Left lung (tissue), 4 donors: ENCODE measurements at regions not wholly inside any gene's neighbourhood (a gene's known extent, or its start where the extent isn't known, plus 50 kb on each side); places are given as distances from the start of the nearest gene placed in this dataset.

Source experiments
- ATAC-seq: fragments of 200-7000 bp; cut with Tn5 transposase; one replicate; pipeline ENCODE4 v1.9.1; 2020; ENCODE audit warnings: moderate library complexity
- DNase-seq, 4 donors: peaks; one replicate each; pipeline ENCODE4 v3.0.0-alpha.2; 2013 to 2020
- H3K27ac ChIP-seq, 2 donors: fragments of 200-600 bp; sonication (generic) in 1 of 2; one replicate each; pipeline versions ENCODE4 v1.5.0 to v1.8.0; 2020 to 2021
- H3K27me3 ChIP-seq, 2 donors: fragments of 200-600 bp; sonication (generic) in 1 of 2; one replicate each; pipeline versions ENCODE4 v1.5.0 to v1.8.0; 2020 to 2021
- H3K36me3 ChIP-seq, 2 donors: fragments of 200-600 bp; sonication (generic) in 1 of 2; one replicate each; pipeline versions ENCODE4 v1.5.0 to v1.8.0; 2020 to 2021
- H3K4me1 ChIP-seq, 2 donors: fragments of 200-600 bp; one replicate each; pipeline ENCODE4 v1.8.0; 2021
- H3K4me3 ChIP-seq, 2 donors: fragments of 200-600 bp; sonication (generic) in 1 of 2; one replicate each; pipeline versions ENCODE4 v1.5.0 to v1.8.0; 2020 to 2021; ENCODE audit warnings: mild to moderate bottlenecking in 1 of 2
- H3K9me3 ChIP-seq, 2 donors: fragments of 200-600 bp; sonication (generic) in 1 of 2; one replicate each; pipeline versions ENCODE4 v1.5.0 to v1.8.0; 2020 to 2021
- CTCF ChIP-seq, 2 donors: fragments of 200-600 bp; sonication (generic) in 1 of 2; IDR thresholded peaks; one replicate each; pipeline versions ENCODE4 v1.5.0 to v1.8.0; 2021; ENCODE audit warnings: antibody characterized with exemption in 2 of 2
- intact Hi-C, 2 donors: fragments of 100-400 bp; cut with DNase I; formaldehyde crosslinking; loops; one replicate each; pipeline versions ENCODE4 v1.11.2 to v1.14.2; 2022
- donor health status: DM: no; HTN: yes; CAD: no.
- donor health status: DM: no; HTN: no; CAD: no.

GRCh38 chr20:55252521-55252920 lies 752.8 kb downstream of the CBLN4 start:
- intact Hi-C loops, result no loop called here
- Histone ChIP-seq H3K4me1 (peaks cover 0 to 4% of the 10 kb centered on the region in 2 donors), H3K36me3 (no peaks in the 10 kb centered on the region), H3K4me3 (no peak overlapping the region), H3K27me3 (no peaks in the 10 kb centered on the region), H3K27ac (no peak overlapping the region), H3K9me3 (peaks cover 0 to 2% of the 10 kb centered on the region in 2 donors)
- ATAC-seq (no peak), DNase-seq (no peak)
- TF ChIP-seq CTCF (IDR thresholded peaks at IDR 0.05), result no peak

- Histone ChIP-seq H3K27me3 (no peaks in the 10 kb centered on the region), H3K27ac (no peak overlapping the region), H3K4me1 (peaks cover 0 to 4% of the 10 kb centered on the region in 2 donors), H3K4me3 (no peak overlapping the region), H3K9me3 (peaks cover 0 to 2% of the 10 kb centered on the region in 2 donors), H3K36me3 (no peaks in the 10 kb centered on the region)
- ATAC-seq (no peak), DNase-seq (peak in 1 of 4 donors; percentile 23)
- intact Hi-C loops, result no loop called here
- no peak for TF ChIP-seq CTCF (IDR thresholded peaks at IDR 0.05)
Observed at GRCh38 chr20:55251170-55251569, 754.1 kb downstream of the CBLN4 start.

- intact Hi-C loops, result no loop called here
- DNase-seq, result no peak
- Histone ChIP-seq H3K36me3 (no peaks in the 10 kb centered on the region), H3K27ac (no peak overlapping the region), H3K4me3 (no peak overlapping the region), H3K27me3 (no peaks in the 10 kb centered on the region), H3K4me1 (no peaks in the 10 kb centered on the region), H3K9me3 (peaks cover 0 to 7% of the 10 kb centered on the region in 2 donors)
- no peak for TF ChIP-seq CTCF (IDR thresholded peaks at IDR 0.05)
- ATAC-seq, result no peak
Observed at GRCh38 chr20:55242853-55243252, 762.5 kb downstream of the CBLN4 start.

GRCh38 chr20:55239269-55239668 lies 763.9 kb downstream of the DOK5 start:
- no peak overlapping the region for H3K27ac ChIP-seq
- H3K4me1 ChIP-seq, result no peaks in the 10 kb centered on the region
- intact Hi-C loops, result no loop called here
- H3K9me3 ChIP-seq, result peaks cover 0 to 9% of the 10 kb centered on the region in 2 donors
- no peaks in the 10 kb centered on the region for H3K27me3 ChIP-seq
- no peak for ATAC-seq
- H3K4me3 ChIP-seq, result no peak overlapping the region
- H3K36me3 ChIP-seq, result no peaks in the 10 kb centered on the region
- no peak for DNase-seq
- no peak for TF ChIP-seq CTCF (IDR thresholded peaks at IDR 0.05)

- no peak overlapping the region for H3K4me3 ChIP-seq
- H3K27ac ChIP-seq, result no peak overlapping the region
- no peak for DNase-seq
- H3K4me1 ChIP-seq, result no peaks in the 10 kb centered on the region
- H3K36me3 ChIP-seq, result no peaks in the 10 kb centered on the region
- TF ChIP-seq CTCF (IDR thresholded peaks at IDR 0.05), result no peak
- H3K27me3 ChIP-seq, result no peaks in the 10 kb centered on the region
- intact Hi-C loops, result no loop called here
- H3K9me3 ChIP-seq, result peaks cover 0 to 2% of the 10 kb centered on the region in 2 donors
- ATAC-seq, result no peak
Observed at GRCh38 chr20:55232647-55233046, 757.3 kb downstream of the DOK5 start.
